Osteoblast (primary cell): ENCODE measurements at regions not wholly inside any gene's neighbourhood (a gene's known extent, or its start where the extent isn't known, plus 50 kb on each side); places are given as distances from the start of the nearest gene placed in this dataset.
"Not testable (repeated sequence)": the region's sequence is repeated elsewhere in the genome, so short reads cannot be mapped to it uniquely, and the experiment has no call there.

Source experiments
- DNase-seq: peaks from one replicate; pipeline ENCODE4 v3.0.0; 2011; ENCODE audit warnings: low spot score, mixed read lengths; ENCODE audit not compliant: insufficient read length; ENCODE audit errors: missing footprints
- H2AFZ ChIP-seq: 2 replicates; pipeline ENCODE4 v1.6.0; 2011; ENCODE audit warnings: mild to moderate bottlenecking, low read length
- H3K27ac ChIP-seq: 2 replicates; pipeline ENCODE4 v1.5.1; 2011; ENCODE audit warnings: mild to moderate bottlenecking, low read depth, low read length, moderate library complexity
- H3K27me3 ChIP-seq: 2 replicates; pipeline ENCODE4 v1.6.0; 2012; ENCODE audit warnings: mild to moderate bottlenecking, control low read depth, inconsistent platforms, low read length, moderate library complexity; ENCODE audit not compliant: insufficient read depth
- H3K36me3 ChIP-seq: 2 replicates; pipeline ENCODE4 v1.5.1; 2011; ENCODE audit warnings: mild to moderate bottlenecking, low read length, control low read depth, moderate library complexity; ENCODE audit not compliant: insufficient read depth
- H3K4me1 ChIP-seq: 2 replicates; pipeline ENCODE4 v1.5.1; 2011; ENCODE audit warnings: mild to moderate bottlenecking, low read length, control low read depth, moderate library complexity; ENCODE audit not compliant: insufficient read depth
- H3K4me2 ChIP-seq: 2 replicates; pipeline ENCODE4 v1.6.0; 2011; ENCODE audit warnings: mild to moderate bottlenecking, low read length; ENCODE audit not compliant: insufficient read depth
- H3K4me3 ChIP-seq: fragments of 200-600 bp; sonication (generic); 3 replicates; pipeline ENCODE4 v1.5.1; 2012; ENCODE audit warnings: mild to moderate bottlenecking, low read length, inconsistent platforms; ENCODE audit not compliant: insufficient read depth
- H3K79me2 ChIP-seq: 2 replicates; pipeline ENCODE4 v1.6.0; 2012; ENCODE audit warnings: mild to moderate bottlenecking, low read length, control low read depth, inconsistent platforms; ENCODE audit not compliant: insufficient read depth
- H3K9me3 ChIP-seq: 2 replicates; pipeline ENCODE4 v1.5.1; 2011; ENCODE audit warnings: low read depth, low read length, control low read depth
- H4K20me1 ChIP-seq: 2 replicates; pipeline ENCODE4 v1.6.0; 2012; ENCODE audit warnings: mild to moderate bottlenecking, low read length, control low read depth; ENCODE audit not compliant: insufficient read depth
- CTCF ChIP-seq: IDR thresholded peaks from 2 replicates; pipeline ENCODE4 v1.5.1; 2011; ENCODE audit warnings: mild to moderate bottlenecking, low read depth, low read length, moderate library complexity; ENCODE audit errors: extremely low read depth

- Histone ChIP-seq H3K27me3 (peaks cover 9% of the 10 kb centered on the region), H3K27ac (no peak overlapping the region), H3K4me2 (no peak overlapping the region), H4K20me1 (no peaks in the 10 kb centered on the region), H3K9me3 (peaks cover 4% of the 10 kb centered on the region), H2AFZ (no peak overlapping the region), H3K4me3 (no peak overlapping the region), H3K4me1 (no peaks in the 10 kb centered on the region), H3K36me3 (no peaks in the 10 kb centered on the region), H3K79me2 (no peaks in the 10 kb centered on the region)
- no peak for TF ChIP-seq CTCF
- no peak for DNase-seq
Measured at GRCh38 chr4:16416601-16417000, 190.3 kb upstream of the TAPT1 start.

DNA sequence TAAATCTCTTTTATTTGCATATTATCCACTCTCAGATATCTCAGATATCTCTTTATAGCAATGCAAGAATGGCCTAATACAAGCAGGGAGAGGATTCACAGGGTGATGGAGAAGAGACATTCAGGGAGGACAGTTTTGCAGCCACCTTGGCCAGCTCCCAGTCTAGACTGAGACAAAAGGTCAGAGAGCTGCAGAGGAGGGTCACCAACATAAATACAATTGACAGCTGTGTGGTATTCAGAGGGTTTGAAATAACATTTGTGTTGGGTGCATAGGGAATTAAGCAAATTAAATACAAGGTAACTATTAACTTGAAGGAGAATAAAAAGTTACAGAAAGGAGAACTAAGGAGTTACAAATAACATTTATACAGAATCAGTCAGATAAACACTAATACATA, 189.5 kb upstream of the TAPT1 start:
- Histone ChIP-seq H2AFZ (no peak overlapping the region), H3K27ac (no peak overlapping the region), H3K4me3 (no peak overlapping the region), H3K4me1 (no peaks in the 10 kb centered on the region), H3K9me3 (peaks cover 4% of the 10 kb centered on the region), H3K79me2 (no peaks in the 10 kb centered on the region), H3K36me3 (no peaks in the 10 kb centered on the region), H4K20me1 (no peaks in the 10 kb centered on the region), H3K4me2 (no peak overlapping the region), H3K27me3 (peaks cover 9% of the 10 kb centered on the region)
- no peak for TF ChIP-seq CTCF
- DNase-seq: no peak

GRCh38 chr4:16413814-16414555, 187.7 kb upstream of the TAPT1 start:
- DNase-seq: no peak
- peaks cover 5% of the 10 kb centered on the region for H3K27me3 ChIP-seq
- H3K9me3 ChIP-seq: no peaks in the 10 kb centered on the region
- no peak overlapping the region for H3K4me3 ChIP-seq
- H3K27ac ChIP-seq: no peak overlapping the region
- no peaks in the 10 kb centered on the region for H3K79me2 ChIP-seq
- H3K4me2 ChIP-seq: no peak overlapping the region
- H2AFZ ChIP-seq: no peak overlapping the region
- H3K36me3 ChIP-seq: no peaks in the 10 kb centered on the region
- no peaks in the 10 kb centered on the region for H4K20me1 ChIP-seq
- no peaks in the 10 kb centered on the region for H3K4me1 ChIP-seq
- no peak for TF ChIP-seq CTCF

- Histone ChIP-seq H3K4me2 (no peak overlapping the region), H3K36me3 (no peaks in the 10 kb centered on the region), H4K20me1 (no peaks in the 10 kb centered on the region), H3K27me3 (peaks cover 5% of the 10 kb centered on the region), H3K27ac (no peak overlapping the region), H3K79me2 (no peaks in the 10 kb centered on the region), H3K4me3 (no peak overlapping the region), H3K9me3 (no peaks in the 10 kb centered on the region), H3K4me1 (no peaks in the 10 kb centered on the region), H2AFZ (no peak overlapping the region)
- TF ChIP-seq CTCF: no peak
- DNase-seq: no peak
Measured at GRCh38 chr4:16411501-16412085, 185.3 kb upstream of the TAPT1 start.

DNA sequence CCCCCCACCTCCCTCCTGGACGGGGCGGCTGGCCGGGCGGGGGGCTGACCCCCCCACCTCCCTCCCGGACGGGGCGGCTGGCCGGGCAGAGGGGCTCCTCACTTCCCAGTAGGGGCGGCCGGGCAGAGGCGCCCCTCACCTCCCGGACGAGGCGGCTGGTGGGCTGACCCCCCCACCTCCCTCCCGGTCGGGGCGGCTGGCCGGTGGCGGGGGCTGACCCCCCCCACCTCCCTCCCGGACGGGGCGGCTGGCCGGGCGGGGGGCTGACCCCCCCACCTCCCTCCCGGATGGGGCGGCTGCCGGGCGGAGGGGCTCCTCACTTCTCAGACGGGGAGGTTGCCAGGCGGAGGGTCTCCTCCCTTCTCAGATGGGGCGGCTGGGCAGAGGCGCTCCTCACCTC, 166.9 kb upstream of the TAPT1 start:
- H3K9me3 ChIP-seq, H3K4me1 ChIP-seq, H3K4me3 ChIP-seq, H4K20me1 ChIP-seq, H3K36me3 ChIP-seq, H3K79me2 ChIP-seq, H3K27me3 ChIP-seq, DNase-seq, H3K27ac ChIP-seq, H3K4me2 ChIP-seq, H2AFZ ChIP-seq: not testable (repeated sequence)
